SIG-M5 treated with dmso at 0.1 percent for 504 hours (cell line): ENCODE measurements at regions not wholly inside any gene's neighbourhood (a gene's known extent, or its start where the extent isn't known, plus 50 kb on each side); places are given as distances from the start of the nearest gene placed in this dataset.

Experiments used
- DNase-seq: peaks from one replicate; lab custom pipeline; 2025; ENCODE audit not compliant: unreplicated experiment; lab: John Stamatoyannopoulos, UW

DNA sequence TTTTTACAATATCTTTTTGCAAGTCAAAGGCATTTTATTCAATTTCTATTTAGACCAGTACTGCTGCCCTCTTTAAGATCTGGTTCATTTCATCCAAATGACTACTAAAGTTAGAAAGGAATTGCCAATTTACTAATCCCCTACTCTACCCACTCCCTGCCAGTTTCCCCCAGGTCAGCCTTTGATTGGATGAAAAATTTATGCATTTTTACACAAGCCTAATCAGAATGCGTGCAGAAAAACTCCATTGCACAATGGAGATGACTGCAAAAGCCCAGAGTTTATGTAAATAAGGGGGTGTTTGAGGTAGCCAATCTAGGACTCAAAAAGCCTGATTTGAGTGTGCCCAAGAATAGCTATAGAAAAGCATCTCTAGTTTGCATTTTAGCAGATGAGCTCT lies 310.6 kb downstream of the PABPC4L start:
- DNase-seq: no peak

GRCh38 chr4:133887723-133888122 lies 313.9 kb downstream of the PABPC4L start:
- no peak for DNase-seq

- DNase-seq: no peak
Measured at GRCh38 chr4:133869486-133869885, 332.1 kb downstream of the PABPC4L start.

DNA sequence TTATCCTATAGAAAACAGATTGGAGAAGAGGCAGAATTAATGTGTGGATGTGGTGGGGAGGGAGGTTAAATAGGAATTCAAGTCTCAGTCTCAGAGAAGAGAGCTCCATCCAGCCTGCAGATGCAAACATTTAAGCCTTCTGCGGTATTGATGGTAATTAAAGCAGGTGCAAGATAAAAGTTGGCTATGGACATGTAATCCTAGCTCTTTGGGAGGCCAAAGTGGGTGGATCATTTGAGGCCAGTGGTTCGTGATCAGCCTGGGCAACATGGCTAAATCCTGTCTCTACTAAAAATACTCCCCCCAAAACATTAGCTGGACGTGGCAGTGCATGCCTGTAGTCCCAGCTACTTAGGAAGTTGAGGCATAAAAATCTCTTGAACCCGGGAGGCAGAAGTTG lies 332.7 kb downstream of the PABPC4L start:
- DNase-seq: no peak

- DNase-seq: no peak
Measured at GRCh38 chr4:133866328-133866699, 335.3 kb downstream of the PABPC4L start.

DNA sequence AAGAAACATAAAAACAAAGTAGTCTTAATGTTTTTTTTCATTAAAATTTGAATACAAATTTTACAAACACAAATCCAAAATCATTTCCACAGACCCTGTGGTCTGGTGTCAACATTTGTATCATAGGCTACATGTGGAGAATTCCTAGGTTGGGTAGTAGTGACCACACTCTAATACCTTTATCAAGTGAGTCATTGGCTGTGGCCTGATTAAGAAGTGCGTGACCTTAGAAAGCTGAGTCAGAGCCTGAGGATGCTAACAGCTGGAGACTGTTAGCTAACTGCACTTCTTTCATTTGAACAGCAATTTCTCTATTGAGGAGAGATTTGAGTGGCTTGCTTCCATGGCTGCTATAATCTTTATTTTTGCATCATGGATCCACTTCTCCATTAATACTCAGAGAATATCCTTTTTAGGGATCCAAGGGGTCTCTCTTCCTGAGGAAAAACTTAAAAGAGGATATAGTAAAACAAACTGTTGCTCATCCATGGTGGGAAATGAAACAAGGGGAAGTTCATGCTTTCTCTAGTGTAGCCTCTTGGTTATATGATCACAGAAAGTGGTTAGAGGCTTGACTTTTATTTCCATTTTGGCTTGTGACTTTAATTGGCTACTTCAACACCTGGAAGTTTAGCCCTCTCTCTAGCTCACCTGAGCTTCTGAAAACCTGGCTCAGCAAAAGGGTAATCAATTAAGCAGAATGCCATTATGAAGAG lies 335.8 kb downstream of the PABPC4L start:
- peak; percentile 50 for DNase-seq

- DNase-seq: no peak
Measured at GRCh38 chr4:133863153-133863552, 338.4 kb downstream of the PABPC4L start.

DNA sequence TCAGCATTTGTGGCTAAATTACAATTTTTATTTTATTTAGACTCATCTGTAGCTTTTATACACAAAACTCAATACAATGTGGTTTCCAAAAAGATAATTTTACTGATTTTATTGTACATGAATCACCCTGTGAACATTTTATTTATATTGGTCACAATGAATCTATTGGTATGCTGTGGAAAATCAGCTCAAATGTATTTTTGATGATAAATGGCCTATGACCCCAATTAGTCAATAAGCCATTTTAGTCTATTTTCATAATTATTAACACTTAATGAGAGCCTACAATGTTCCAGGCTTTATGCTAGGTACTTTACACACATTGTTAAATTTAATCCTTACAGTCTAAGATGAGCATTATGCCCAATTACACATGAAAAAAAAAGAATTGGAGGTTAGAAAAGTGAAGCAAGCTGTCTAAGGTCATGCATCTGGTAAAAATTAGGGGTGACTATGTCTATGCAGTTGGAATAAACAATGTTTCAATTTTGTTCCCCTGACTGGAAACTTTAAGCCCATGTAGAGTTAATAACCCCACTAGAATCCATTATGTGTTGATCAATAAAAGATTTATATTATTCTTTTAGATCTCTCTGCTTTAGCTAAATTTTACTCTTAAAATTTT lies 344.7 kb downstream of the PABPC4L start:
- no peak for DNase-seq

- no peak for DNase-seq
Measured at GRCh38 chr4:133855001-133855400, 346.6 kb downstream of the PABPC4L start.

DNA sequence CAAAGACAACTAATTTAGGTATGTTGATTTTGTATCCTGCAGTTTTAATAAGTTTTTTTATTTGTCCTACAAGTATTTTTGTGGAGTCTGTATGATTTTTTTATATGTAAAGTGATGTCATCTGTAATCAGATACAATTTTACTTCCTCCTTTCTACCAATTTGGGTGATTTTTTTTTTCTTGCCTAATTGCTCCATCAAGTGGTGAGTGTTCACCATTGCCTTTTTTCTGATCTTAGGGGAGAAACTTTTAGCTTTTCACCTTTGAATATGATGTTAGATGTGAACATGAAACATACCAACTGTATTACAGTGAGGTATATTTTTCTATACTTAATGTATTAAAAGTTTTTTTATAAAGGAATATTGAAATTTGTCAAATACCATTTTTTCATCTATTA lies 362.3 kb downstream of the PABPC4L start:
- peak; percentile 13 for DNase-seq

- no peak for DNase-seq
Measured at GRCh38 chr4:133823177-133823576, 378.4 kb downstream of the PABPC4L start.

DNA sequence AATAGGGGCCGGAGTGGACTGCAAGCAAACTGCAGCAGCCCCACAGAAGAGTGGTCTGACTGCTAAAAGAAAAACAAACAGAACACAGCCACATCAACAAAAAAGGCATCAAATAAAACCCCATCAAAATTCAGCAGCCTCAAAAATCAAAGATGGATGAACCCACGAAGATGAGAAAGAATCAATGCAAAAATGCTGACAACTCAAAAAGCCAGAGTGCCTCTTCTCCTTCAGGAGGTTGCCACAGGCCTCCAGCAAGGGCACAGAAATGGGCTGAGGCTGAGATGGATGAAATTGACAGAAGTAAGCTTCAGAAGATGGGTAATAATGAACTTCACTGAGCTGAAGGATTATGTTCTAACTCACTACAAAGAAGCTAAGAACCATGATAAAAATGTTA lies 388.6 kb downstream of the PABPC4L start:
- DNase-seq: no peak

DNA sequence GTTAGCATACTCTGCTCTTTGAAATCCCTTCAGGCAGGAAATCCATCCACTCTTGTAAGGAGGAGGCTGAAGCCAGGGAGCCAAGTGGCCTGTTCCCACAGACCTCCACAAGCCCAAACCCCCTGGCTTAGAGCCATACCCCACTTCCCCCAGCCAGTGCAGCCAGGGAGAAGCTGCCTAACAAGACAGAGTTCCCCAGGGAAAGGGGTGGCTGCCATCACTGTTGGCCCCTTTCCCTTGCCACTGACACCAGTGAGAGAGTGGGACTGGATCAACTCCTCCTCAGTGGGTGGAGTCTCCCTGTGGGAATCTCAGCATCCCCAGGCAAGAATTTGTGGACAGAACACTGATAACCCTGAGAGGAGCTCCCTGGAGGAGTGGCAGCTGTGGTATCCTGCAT lies 389.4 kb downstream of the PABPC4L start:
- no peak for DNase-seq

DNA sequence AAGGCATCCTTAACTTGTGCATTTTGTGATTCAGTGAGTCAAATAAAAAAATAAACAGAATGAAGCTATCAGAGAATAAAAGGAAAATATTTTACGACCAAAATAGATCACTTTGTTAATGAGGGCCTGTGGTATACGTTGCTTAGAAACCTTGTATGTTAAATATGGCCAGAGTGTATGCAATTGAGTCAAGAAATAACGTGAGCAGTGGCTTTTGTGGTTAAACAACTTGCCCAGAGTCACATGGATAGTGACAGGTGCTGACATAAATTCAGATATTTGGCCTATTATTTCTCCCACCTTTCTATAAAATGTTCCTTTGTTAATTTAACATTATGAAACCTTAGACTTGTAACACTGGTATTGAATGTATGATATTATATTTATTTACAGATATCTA lies 393.4 kb downstream of the PABPC4L start:
- DNase-seq: no peak

GRCh38 chr4:133803341-133803740 lies 398.2 kb downstream of the PABPC4L start:
- DNase-seq: no peak

DNA sequence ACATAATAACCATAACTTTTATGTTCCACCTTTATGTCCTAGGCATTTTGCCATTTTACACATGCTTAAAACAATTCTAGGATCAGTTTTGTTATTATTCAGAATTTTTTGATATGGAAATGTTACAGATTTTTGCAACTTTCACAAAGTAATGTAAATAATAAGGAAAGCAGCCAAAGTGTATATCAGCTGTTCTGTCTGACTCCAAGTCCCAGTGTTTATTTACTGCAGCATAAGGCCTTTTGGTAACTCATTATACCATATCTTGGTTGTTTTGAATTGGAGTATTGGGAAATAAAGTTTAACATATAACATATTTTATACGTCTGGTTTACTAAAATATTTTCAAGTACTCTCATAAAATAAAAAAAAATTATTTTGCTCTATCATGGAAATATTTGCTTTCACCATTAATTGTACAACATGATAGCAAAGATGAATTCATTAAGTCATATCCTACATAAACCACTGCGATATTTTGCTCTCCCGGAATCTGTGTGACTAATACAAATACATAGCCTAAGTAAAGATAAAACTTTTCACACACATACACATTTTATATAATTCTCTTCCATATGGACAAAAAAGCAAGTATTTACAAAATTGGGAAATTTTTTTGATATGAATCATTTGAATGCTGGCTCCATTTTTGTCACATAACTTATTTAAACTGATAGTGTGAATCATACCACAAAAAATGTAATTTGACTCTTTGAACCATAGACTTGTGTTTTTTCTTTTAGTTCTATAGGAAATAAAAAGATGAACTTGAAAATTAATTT lies 399.0 kb downstream of the PABPC4L start:
- DNase-seq: no peak

DNA sequence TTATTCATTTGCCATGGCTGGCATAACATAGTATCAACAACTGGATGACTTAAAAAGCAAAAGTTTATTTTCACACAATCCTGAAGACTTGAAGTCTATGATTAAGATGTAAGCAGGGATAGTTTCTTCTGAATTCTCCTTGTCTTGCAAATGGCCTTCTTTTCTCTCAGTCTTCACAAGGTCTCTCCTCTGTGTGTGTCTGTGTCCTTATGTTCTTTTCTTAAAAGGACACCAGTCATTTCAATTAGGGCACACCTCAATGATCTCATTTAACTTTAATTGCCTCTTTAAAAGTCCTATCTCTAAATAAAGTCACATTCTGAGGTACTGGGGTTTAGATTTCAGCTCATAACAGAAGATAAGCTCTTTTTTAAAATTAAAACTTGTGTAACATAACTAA lies 399.7 kb downstream of the PABPC4L start:
- no peak for DNase-seq

- no peak for DNase-seq
Measured at GRCh38 chr4:133800966-133801365, 400.6 kb downstream of the PABPC4L start.

DNA sequence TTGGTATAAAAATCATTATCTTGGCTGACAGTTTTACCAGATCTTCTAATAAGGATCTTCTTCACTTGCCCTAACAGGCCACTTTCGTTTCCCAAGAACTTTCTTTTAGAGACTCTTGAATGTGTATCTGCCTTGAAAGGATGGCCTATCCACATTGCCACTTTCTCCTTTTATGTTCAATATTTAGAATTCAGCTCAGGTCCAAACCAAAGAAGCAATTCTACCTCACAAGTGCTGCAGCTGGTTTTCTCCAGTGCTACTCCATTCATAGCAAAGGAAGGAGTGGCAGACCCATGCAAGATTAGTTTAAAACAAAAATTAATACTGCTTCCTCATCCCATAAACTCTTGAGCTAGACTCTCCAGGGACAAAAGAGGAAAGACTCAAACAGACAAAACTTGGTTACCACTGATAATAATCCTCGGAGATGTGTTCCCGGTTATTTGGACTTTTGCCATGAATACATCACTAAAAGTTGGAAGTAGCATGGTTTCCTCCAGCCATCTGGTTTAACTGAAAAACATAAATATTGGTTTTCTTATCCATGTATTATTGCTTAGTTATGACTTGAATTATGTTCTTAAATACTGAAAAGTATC lies 401.8 kb downstream of the PABPC4L start:
- DNase-seq: no peak

DNA sequence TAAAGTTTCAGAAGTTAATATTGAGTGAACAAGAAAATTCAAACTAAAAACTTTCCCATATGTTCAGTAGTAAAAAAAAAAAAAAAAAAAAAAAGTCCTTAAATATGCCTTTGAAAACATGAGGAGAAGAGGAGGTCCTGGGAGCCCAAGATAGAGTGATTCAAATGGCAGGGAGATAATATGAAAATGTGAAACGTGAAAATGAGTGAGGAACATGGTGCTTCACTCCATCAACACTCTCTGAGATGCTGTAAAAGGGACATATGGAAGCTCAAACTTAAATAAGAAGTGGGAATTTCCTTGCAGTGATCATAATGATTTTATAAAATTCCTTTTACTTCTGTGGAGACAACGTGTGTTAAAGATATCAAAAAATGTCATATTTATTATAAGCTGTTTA lies 423.9 kb downstream of the PABPC4L start:
- DNase-seq: no peak

GRCh38 chr4:133776961-133777360 lies 424.6 kb downstream of the PABPC4L start:
- no peak for DNase-seq

- no peak for DNase-seq
Measured at GRCh38 chr4:133776503-133776902, 425.1 kb downstream of the PABPC4L start.
